GM23338 (cell line): ENCODE measurements at regions not wholly inside any gene's neighbourhood (a gene's known extent, or its start where the extent isn't known, plus 50 kb on each side); places are given as distances from the start of the nearest gene placed in this dataset.

Source experiments
- ATAC-seq: fragments of 200-7000 bp; cut with Tn5 transposase; 3 replicates; pipeline ENCODE4 v1.9.1; 2020
- DNase-seq: peaks from one replicate; pipeline ENCODE4 v3.0.0-alpha.2; 2015; ENCODE audit warnings: low spot score
- H2AFZ ChIP-seq: fragments of 200-600 bp; sonication (generic); 2 replicates; pipeline ENCODE4 v1.8.0; 2016; ENCODE audit warnings: antibody characterized with exemption, mild to moderate bottlenecking, moderate library complexity
- H3F3A ChIP-seq: fragments of 200-600 bp; sonication (generic); replicated peaks from 2 replicates; pipeline ENCODE4 v1.8.0; 2017; ENCODE audit warnings: antibody characterized with exemption, mixed run types, low read depth
- H3K27ac ChIP-seq: fragments of 200-600 bp; sonication (generic); 2 replicates; pipeline ENCODE4 v1.6.1; 2016; ENCODE audit warnings: low read depth
- H3K27me3 ChIP-seq: fragments of 200-600 bp; sonication (generic); 2 replicates; pipeline ENCODE4 v1.8.0; 2016; ENCODE audit warnings: mild to moderate bottlenecking, mixed run types, moderate library complexity; ENCODE audit not compliant: insufficient read depth
- H3K36me3 ChIP-seq: fragments of 200-600 bp; sonication (generic); 2 replicates; pipeline ENCODE4 v1.8.0; 2016; ENCODE audit warnings: mild to moderate bottlenecking; ENCODE audit not compliant: insufficient read depth
- H3K4me1 ChIP-seq: fragments of 200-600 bp; sonication (generic); 2 replicates; pipeline ENCODE4 v1.8.0; 2016; ENCODE audit warnings: mild to moderate bottlenecking, moderate library complexity; ENCODE audit not compliant: insufficient read depth
- H3K4me2 ChIP-seq: fragments of 200-600 bp; sonication (generic); 2 replicates; pipeline ENCODE4 v1.7.1; 2017; ENCODE audit warnings: mixed run types
- H3K4me3 ChIP-seq: fragments of 200-600 bp; sonication (generic); 2 replicates; pipeline ENCODE4 v1.6.1; 2016; ENCODE audit warnings: mixed run types
- H3K79me2 ChIP-seq: fragments of 200-600 bp; sonication (generic); replicated peaks from 2 replicates; pipeline ENCODE4 v1.8.0; 2017; ENCODE audit warnings: mild to moderate bottlenecking; ENCODE audit not compliant: insufficient read depth
- H3K9me2 ChIP-seq: fragments of 200-600 bp; sonication (generic); 2 replicates; pipeline ENCODE4 v1.8.0; 2017; ENCODE audit not compliant: insufficient read depth
- H4K20me1 ChIP-seq: fragments of 200-600 bp; sonication (generic); replicated peaks from 2 replicates; pipeline ENCODE4 v1.8.0; 2017; ENCODE audit warnings: mild to moderate bottlenecking; ENCODE audit not compliant: insufficient read depth
- H3K27ac Mint-ChIP-seq: 2 replicates; pipeline ENCODE4 v1.8.0; 2020; ENCODE audit warnings: inconsistent platforms, mild to moderate bottlenecking, moderate library complexity, mixed read lengths
- H3K27me3 Mint-ChIP-seq: 3 replicates; pipeline ENCODE4 v1.8.0; 2022; ENCODE audit warnings: low read depth, mild to moderate bottlenecking, moderate library complexity, mixed read lengths, inconsistent platforms; ENCODE audit not compliant: insufficient read depth, poor library complexity
- H3K36me3 Mint-ChIP-seq: 3 replicates; pipeline ENCODE4 v1.8.0; 2021; ENCODE audit warnings: low read depth, mild to moderate bottlenecking, inconsistent platforms, moderate library complexity, mixed read lengths
- H3K4me1 Mint-ChIP-seq: 3 replicates; pipeline ENCODE4 v1.8.0; 2020; ENCODE audit warnings: mild to moderate bottlenecking, inconsistent platforms, mixed read lengths
- H3K4me3 Mint-ChIP-seq: 3 replicates; pipeline ENCODE4 v1.8.0; 2021; ENCODE audit warnings: moderate library complexity, mild to moderate bottlenecking, inconsistent platforms, mixed read lengths
- H3K9me3 Mint-ChIP-seq: 3 replicates; pipeline ENCODE4 v1.8.0; 2020; ENCODE audit warnings: moderate library complexity, mild to moderate bottlenecking, inconsistent platforms, mixed read lengths
- CTCF ChIP-seq, 2 experiments: fragments of 200-600 bp in 1 of 2; sonication (generic) in 1 of 2; conservative IDR thresholded peaks; 2 replicates each; pipeline versions ENCODE4 v1.5.1 to v1.6.1; 2016 to 2017; ENCODE audit warnings: antibody characterized with exemption in 2 of 2, low read depth in 2 of 2, mild to moderate bottlenecking in 2 of 2, moderate library complexity in 1 of 2
- EZH2phosphoT487 ChIP-seq: fragments of 200-600 bp; sonication (generic); IDR thresholded peaks from one replicate; pipeline ENCODE4 v1.8.1; 2018; ENCODE audit warnings: antibody characterized with exemption; ENCODE audit not compliant: unreplicated experiment
- POLR2AphosphoS5 ChIP-seq: IDR thresholded peaks from 2 replicates; pipeline ENCODE4 v1.6.1; 2016; ENCODE audit warnings: antibody characterized with exemption, low read depth
- ZNF462 ChIP-seq: fragments of 250-450 bp; sonication (Bioruptor Pico); IDR thresholded peaks from 2 replicates; pipeline ENCODE4 v1.5.0; 2020; ENCODE audit warnings: mild to moderate bottlenecking, moderate library complexity

GRCh38 chrX:124679199-124679598 lies 332.8 kb downstream of the SH2D1A start (continued):
- TF ChIP-seq ZNF462 (CRISPR knock-in tag): no peak

GRCh38 chrX:124680287-124680686 lies 333.9 kb downstream of the SH2D1A start:
- Histone ChIP-seq H3K9me2 (no peaks in the 10 kb centered on the region), H3F3A (no peaks in the 10 kb centered on the region), H3K79me2 (no peaks in the 10 kb centered on the region), H2AFZ (no peak overlapping the region), H3K4me3 (no peak overlapping the region), H3K27me3 (no peaks in the 10 kb centered on the region), H3K36me3 (no peaks in the 10 kb centered on the region), H4K20me1 (no peaks in the 10 kb centered on the region), H3K4me1 (no peaks in the 10 kb centered on the region), H3K27ac (no peak overlapping the region), H3K4me2 (no peak overlapping the region)
- H3K27me3 Mint-ChIP-seq: no peaks in the 10 kb centered on the region
- no peak for DNase-seq
- no peak overlapping the region for H3K27ac Mint-ChIP-seq
- no peaks in the 10 kb centered on the region for H3K4me1 Mint-ChIP-seq
- no peak overlapping the region for H3K4me3 Mint-ChIP-seq
- H3K36me3 Mint-ChIP-seq: no peaks in the 10 kb centered on the region
- TF ChIP-seq POLR2AphosphoS5: no peak
- TF ChIP-seq CTCF (conservative IDR thresholded peaks at IDR 0.05; ENCODE audit: low read depth in 2 of 2): no peak
- TF ChIP-seq EZH2phosphoT487: no peak
- ATAC-seq: no peak
- peaks cover 2% of the 10 kb centered on the region; the same call in 1 of the 3 replicates for H3K9me3 Mint-ChIP-seq
